ENCODE measurements at regions not wholly inside any gene's neighbourhood (a gene's known extent, or its start where the extent isn't known, plus 50 kb on each side); places are given as distances from the start of the nearest gene placed in this dataset.

DNA sequence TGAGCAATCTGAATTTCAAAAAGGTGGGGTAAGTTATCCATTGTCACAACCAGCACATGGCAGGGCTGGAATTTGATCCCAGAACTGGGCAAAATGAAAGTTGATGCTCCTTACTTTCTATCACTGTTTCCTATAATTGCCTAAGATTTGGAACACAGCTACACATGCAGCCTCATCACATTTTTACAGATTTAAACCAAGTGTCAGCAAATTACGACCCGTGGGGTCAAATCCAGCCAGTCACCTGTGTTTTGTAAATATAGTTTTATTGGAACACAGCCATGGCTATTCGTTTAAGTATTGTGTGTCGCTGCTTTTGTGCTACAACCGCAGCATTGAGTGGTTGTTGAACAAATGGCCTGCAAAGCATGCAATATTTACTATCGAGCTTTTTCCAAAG lies 94.3 kb downstream of the SREK1 start:
- no peak for TF ChIP-seq GATA2 (IDR thresholded peaks at IDR 0.05; ENCODE audit: low read depth, low read length)
- TF ChIP-seq GATA3 (IDR thresholded peaks at IDR 0.05; ENCODE audit: low read depth, low read length), result no peak
